Mucosa of gallbladder (tissue), 1 donor: ENCODE measurements at regions not wholly inside any gene's neighbourhood (a gene's known extent, or its start where the extent isn't known, plus 50 kb on each side); places are given as distances from the start of the nearest gene placed in this dataset.

Experiments used
- DNase-seq: peaks from one replicate; pipeline ENCODE4 v3.0.0-alpha.2; 2020; ENCODE audit warnings: low spot score
- donor health status: DM: no; HTN: no; CAD: no.

- DNase-seq, result no peak
Observed at GRCh38 chr20:10771435-10772140, 97.8 kb upstream of the JAG1 start.

DNA sequence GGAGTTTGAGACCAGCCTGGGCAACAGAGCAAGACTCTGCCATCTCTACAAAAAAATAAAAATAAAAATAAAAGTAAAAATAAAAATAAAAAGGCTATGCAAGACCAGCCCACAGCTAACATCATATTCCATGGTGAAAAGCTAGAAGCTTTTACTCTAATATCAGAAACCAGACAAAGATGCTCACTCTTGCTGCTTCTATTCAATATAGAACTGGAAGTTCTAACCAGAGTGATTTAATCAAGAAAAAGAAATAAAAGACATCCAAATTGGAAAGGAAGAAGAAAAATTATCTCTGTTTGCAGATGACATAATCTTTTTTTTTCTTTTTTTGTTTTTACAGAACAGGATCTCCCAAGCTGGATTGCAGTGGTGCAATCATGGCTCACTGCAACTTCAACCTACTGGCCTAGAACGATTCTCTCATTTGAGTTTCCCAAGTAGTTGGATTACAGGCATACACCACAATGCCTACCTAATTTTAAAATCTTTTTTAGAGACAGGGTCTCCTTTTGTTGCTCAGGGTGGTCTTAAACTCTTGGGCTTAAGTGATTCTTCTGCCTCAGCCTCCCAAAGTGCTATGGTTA lies 100.7 kb upstream of the JAG1 start:
- no peak for DNase-seq

DNA sequence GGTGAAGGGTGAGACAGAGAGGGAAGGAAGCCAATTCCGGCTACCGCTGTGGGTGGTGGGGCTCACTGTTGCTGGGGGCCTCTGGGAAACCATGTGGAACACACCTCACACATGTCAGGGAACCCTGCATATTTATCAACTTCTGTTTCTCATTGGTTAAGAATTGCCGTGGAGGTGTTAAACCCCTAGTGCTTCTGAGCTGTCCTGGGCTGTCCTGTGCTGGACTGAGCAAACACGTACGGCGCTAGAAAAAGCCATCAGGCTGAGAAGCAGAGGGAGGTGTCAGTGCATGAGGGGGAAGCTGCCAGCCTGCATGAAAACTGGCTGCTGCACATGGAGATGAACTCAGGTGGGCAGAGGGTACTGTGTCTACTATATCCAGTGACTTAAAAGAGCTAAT lies 103.9 kb upstream of the JAG1 start:
- DNase-seq, result no peak

GRCh38 chr20:10779911-10780310 lies 106.1 kb upstream of the JAG1 start:
- DNase-seq, result no peak

DNA sequence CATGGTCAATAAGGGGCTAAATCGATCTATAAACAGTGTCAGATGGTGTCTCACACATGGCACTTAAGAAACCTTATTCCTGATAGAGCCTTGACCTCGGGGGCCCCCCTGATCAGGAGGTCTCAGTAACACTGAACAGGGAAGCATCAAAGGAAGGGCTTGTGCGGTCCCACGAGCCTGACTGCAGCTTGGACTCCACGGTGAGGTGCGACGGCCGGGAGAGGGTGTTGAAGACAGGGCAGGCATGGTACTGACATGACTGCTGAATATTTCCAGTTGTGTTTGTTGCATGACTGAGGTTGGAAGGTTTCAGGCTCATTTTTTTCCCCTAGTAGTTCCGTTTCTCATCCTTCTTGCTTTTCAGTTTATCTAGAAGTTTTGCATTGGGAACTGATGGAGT lies 107.1 kb upstream of the JAG1 start:
- DNase-seq, result no peak

DNA sequence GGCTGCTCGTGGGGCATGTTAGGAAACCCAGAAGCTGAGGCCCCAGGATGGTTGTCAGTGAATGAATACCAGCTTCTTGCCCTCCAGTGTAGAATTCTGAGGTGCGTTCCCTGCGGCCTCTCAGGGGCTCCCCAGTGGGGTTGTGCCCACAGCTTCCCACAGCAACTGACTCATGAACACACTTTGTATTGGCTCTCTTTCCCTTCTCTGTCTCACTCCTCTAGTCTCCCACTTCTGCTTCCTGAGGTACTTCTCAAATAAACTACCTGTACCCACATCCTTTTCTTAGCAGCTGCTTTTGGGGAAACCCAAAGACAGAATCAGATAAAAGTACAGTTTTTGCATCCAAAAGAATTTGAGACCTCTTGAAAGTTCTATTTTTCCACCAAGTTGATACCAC lies 107.7 kb upstream of the JAG1 start:
- no peak for DNase-seq

DNA sequence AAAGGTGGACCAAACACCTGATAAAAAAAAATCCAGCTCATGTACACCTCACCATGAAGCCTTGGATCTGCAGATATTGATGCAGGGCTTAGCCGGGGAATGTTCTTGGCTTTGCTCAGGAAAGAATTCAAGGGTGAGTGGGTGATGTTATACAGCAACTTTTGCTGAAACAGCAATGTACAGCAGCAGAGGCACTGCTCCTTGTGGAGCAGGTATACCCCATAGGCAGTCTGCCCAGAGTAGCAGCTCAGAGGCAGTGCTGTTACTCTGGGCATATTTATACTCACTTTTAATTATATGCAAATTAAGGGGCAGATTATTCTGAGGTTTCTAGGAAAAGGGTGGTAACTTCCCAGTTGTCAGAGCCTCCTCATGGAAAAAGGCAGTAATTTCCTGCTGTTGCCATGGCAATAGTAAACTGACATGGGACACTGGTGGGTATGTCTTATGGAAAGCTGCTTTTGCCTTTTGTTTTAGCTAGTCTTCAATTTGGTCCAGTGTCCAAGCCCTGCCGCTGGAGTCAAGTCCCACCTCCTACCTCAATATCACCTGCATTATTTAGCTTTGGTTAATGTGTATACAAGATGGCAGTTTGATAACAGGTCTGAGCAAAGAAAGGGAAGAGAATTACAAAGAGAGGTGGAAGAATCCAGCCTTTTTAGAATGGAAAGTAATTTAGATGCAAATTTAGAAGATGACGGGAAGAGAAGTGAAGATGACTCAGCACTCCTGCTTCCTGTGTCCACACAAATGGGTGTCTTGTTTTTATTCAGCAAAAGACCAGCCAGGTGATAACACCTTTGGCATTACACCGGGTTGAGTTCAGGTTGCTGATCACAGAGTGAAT lies 110.1 kb upstream of the JAG1 start:
- no peak for DNase-seq

- DNase-seq, result no peak
Observed at GRCh38 chr20:10784554-10785183, 110.9 kb upstream of the JAG1 start.

DNA sequence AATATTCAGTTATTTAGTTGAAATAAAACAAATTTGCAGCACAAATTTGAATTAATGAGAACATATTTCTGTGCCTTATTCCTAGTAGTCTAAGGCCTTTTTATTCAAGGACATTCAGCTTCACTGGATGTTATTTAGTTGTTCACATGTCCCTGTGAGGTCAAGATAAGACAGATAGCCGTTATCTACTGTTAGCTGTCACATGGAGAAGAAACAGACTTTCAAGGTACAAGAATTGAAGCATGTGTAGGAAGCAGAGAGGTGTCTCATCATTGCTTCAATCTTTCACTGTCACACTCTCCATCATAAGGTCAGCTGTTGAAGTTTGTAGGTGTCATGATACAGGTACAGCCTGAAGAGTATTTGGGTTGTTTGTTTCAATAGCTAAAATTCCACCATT lies 112.9 kb upstream of the JAG1 start:
- no peak for DNase-seq

- no peak for DNase-seq
Observed at GRCh38 chr20:10788055-10788454, 114.3 kb upstream of the JAG1 start.

- peak; percentile 13 for DNase-seq
Observed at GRCh38 chr20:10788877-10789276, 115.1 kb upstream of the JAG1 start.

- DNase-seq, result no peak
Observed at GRCh38 chr20:10789386-10789785, 115.6 kb upstream of the JAG1 start.

- DNase-seq, result no peak
Observed at GRCh38 chr20:10790013-10790412, 116.2 kb upstream of the JAG1 start.

- DNase-seq, result no peak
Observed at GRCh38 chr20:10792291-10792690, 118.5 kb upstream of the JAG1 start.

DNA sequence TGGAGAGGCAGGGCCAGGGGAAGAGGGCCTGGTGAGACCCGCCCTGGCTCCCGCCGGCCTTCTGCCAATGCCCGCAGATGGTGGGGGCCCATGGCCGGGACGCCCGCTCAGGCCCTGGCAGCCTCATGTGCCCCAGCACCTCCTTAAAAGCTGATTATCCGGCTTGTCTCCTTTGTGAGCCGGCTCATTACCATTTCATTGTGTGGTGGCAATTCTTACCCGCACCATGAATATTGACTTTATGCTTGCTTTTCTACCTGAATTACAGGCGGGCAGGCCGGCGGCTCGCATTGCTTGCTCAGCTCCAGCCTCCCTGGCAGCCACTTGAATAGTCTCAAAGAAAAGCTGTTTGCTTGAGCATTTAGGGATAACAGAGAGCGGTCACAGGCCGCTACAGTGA lies 120.0 kb upstream of the JAG1 start:
- no peak for DNase-seq

- DNase-seq, result no peak
Observed at GRCh38 chr20:10794765-10795164, 121.0 kb upstream of the JAG1 start.

GRCh38 chr20:10795286-10796026 lies 121.7 kb upstream of the JAG1 start:
- DNase-seq, result no peak

- no peak for DNase-seq
Observed at GRCh38 chr20:10798811-10799210, 125.0 kb upstream of the JAG1 start.

GRCh38 chr20:10799735-10800134 lies 125.9 kb upstream of the JAG1 start:
- no peak for DNase-seq

- no peak for DNase-seq
Observed at GRCh38 chr20:10800288-10800687, 126.5 kb upstream of the JAG1 start.

GRCh38 chr20:10802236-10802635 lies 128.4 kb upstream of the JAG1 start:
- no peak for DNase-seq

DNA sequence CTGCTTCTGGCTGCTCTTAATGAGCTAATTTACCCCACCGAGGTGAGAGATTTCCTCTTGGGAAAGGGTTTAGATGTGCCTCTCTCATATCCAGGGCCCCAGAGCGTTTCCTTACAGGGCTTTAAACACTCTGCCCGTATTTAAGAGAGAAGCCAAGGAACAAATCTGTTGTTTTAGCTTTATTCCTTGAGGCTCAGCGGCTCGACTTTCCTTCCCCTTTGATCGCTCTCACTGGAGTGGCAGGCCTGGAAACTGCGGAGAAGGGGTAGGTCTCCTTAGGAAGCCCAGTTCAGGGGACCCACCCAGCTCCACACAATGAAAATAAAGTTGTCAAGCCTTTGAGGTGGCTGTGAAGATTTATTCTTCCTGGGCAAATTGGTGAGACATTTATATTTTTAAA lies 132.0 kb upstream of the JAG1 start:
- DNase-seq, result no peak
